ENCODE measurements at regions not wholly inside any gene's neighbourhood (a gene's known extent, or its start where the extent isn't known, plus 50 kb on each side); places are given as distances from the start of the nearest gene placed in this dataset.

DNA sequence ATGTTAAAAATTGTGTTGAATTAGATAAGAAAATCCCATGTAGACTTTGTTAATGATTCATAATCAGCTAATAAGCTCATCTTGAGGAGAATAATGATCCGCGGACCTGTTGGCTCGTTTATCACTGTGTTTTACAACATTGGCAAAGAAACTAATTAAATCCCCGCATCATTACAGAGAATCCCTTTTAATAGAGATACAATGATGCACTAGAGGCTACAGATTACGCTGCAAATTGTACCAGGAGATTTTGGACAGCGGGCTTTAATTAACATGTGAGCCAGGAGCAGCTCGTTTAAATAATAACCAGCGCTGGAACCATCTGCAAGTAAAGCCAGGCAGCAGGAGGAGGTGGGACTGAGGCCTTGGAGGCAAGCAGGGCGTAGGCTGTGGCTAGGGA, 280.3 kb upstream of the POU3F1 start:
- DNase-seq = no peak

DNA sequence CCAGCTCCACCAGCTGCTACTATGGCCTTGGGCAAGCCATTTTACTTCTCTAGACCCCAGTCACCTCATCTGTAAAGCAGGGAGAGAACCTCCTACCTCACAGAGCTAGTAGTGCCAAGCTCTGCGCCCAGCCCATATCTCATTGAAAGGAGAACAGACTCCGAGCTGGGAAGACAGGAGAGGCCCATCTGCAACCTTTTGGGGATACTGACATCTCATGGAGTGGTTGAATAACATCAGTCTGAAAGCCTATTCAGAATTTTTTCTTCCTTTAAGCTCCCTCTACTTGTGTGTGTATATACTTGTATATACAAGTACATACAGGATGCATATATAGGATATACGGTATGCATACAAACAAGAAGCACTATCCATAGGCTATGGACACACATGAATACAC, 279.5 kb upstream of the POU3F1 start:
- no peak for DNase-seq

DNA sequence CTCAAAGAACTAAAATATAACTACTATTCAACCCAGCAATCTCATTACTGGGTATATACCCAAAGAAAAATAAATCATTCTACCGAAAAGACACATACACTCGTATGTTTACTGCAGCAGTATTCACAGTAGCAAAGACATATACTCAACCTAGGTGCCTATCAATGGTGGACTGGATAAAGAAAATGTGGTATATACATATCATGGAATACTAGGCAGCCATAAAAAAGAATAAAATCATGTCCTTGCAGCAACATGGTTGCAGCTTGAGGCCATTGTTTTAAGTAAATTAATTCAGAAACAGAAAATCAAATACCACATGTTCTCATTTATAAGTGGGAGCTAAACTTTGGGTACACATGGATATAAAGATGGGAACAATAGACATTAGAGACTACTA, 266.2 kb upstream of the POU3F1 start:
- DNase-seq = no peak

- no peak for DNase-seq
Measured at GRCh38 chr1:38310079-38310478, 263.5 kb upstream of the POU3F1 start.

- DNase-seq = no peak
Measured at GRCh38 chr1:38308780-38309179, 262.2 kb upstream of the POU3F1 start.

- no peak for DNase-seq
Measured at GRCh38 chr1:38305666-38306065, 259.1 kb upstream of the POU3F1 start.

- no peak for DNase-seq
Measured at GRCh38 chr1:38303843-38304242, 257.2 kb upstream of the POU3F1 start.

GRCh38 chr1:38301040-38301439, 254.4 kb upstream of the POU3F1 start:
- no peak for DNase-seq

DNA sequence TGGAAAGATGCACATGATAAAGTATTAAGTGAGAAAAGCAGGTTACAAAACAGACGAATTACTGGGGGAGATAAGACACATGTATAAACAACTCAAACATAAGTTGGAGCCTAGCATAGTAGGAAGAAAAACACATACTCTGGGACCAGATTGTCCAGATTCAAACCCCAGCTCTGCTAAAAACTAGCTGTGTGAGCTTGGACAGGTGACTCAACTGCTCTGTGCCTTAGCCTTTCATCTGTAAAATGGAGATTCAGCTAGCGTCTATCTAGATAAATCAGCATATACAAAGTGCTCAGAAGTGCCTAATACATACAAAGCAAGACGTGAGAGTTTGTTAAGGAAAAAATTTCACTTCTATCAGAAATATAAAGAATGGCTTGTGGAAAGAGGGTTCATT, 254.0 kb upstream of the POU3F1 start:
- no peak for DNase-seq

- no peak for DNase-seq
Measured at GRCh38 chr1:38297842-38298241, 251.2 kb upstream of the POU3F1 start.

DNA sequence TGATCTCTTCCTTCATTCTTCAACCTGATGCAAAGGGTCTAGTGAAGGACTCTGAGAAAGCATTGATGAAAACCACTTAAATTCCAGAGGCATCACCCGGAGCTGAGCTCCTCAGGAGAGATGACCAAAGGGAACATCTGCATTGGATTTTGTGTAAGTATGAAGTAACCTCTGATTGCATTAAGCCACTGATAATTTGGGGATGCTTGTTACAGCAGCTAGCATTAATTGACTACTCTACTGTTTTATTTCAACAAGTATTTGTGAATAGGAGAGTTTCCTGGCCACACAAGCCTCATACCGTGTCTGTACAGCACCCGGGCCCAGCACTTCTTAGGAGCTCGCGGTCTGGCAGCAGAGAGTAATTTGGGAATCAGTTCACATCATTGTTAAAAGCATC, 250.7 kb upstream of the POU3F1 start:
- no peak for DNase-seq

DNA sequence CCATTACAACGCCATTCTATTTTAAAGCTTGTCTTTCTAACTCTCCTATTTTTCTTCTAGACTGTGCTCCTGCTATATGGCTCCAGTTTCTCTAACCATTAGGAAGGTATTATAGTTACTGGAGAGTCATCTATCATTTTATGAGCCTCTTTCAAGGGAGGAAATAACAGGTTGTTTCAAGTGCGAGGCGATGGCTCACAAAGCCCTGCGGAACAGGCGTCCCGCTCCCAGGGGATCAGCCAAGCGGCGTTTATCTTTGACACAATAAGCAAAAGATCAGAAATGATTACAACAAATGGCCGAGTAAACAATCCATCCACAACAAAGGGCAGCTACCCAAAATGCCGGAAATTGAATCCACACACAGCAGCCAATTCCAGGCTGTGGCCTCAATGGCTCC, 249.5 kb upstream of the POU3F1 start:
- DNase-seq = no peak

- DNase-seq = peak; percentile 5
Measured at GRCh38 chr1:38293567-38293966, 247.0 kb upstream of the POU3F1 start.

DNA sequence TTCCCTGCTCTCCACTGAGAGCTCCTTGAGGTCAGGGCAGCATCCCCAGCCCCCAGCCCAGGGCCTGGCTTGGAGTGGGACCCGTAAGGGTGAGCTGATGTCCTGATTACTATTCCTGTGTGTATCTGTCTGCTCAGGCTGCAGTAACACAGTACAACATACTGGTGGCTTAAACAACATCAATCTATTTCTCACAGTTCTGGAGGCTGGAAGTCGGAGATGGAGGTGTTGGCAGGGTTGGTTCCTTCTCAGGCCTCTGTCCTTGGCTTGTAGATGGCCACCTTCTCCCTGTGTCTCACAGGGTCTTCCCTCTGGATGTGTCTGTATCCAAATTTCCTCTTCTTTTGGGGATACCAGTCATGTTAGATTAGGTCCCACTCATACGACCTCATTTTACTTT, 246.4 kb upstream of the POU3F1 start:
- no peak for DNase-seq

- no peak for DNase-seq
Measured at GRCh38 chr1:38291906-38292521, 245.4 kb upstream of the POU3F1 start.

DNA sequence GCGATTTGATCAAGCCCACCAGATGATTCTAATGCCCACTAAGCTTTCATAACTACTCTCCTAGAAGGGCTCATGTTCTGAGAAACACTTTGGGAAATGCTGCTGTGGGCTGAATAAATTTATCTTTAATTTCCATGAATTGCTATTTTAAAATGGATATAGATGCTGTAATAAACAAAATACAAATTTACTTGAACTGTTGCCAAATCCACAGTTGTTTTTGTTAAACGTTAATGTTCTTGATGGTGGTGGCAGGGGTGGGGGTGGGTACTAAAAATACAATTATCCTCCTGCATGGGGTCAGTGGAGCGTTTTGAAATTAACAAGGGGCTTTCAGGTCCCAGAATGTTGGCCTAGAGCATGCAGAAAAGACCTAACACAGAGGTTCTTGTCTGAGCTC, 244.7 kb upstream of the POU3F1 start:
- DNase-seq = no peak

DNA sequence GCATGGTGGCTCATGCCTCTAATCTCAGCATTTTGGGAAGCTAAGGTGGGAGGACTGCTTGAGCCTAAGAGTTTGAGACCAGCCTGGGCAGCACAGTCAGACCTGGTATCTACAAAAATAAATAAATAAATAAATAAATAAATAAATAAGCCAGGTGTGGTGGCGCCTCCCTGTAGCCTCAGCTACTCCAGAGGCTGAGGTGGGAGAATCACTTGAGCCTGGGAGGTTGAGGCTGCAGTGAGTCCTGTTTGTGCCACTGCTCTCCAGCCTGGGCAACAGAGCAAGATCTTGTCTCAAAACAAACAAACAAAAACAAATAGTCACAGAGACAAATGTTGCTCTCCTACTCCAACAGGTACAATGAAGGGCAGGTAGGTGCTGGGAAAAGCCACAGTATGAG, 242.4 kb upstream of the POU3F1 start:
- DNase-seq = no peak

- no peak for DNase-seq
Measured at GRCh38 chr1:38287547-38287946, 241.0 kb upstream of the POU3F1 start.

- DNase-seq = no peak
Measured at GRCh38 chr1:38287036-38287435, 240.4 kb upstream of the POU3F1 start.

DNA sequence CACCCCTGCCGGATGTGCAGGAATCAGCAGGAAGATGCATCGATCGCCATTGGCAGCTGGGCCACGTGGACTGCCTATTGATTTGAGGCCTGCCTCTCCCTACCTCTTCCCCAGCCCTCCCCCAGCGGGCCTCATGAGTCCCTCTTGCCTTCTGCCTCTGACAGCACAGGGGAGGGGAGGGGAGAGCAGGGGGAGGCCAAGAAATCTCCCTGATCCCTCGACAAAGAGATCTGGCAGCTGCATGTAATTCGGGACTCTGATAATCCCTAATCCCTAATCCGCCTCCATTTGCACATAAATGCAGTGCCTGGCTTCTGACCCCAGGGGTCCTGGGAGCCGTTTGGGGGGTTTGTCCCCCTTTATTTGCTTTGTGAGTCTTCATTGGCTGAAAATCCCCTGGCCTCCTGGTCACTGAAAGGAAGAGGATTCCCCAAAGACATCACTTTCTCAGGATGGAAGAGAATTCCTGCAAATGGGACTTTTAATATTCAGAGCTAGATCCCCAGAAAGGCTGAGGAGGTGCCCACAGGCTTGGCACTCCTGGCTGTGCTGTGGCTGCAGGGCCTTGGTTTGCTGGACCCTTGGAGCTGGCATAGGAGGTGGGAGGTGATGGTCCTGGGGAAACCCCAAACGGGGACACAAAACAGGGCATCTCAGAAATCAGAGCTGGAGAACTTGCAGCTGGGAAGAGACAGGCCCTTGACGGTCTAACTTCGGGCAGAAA, 239.4 kb upstream of the POU3F1 start:
- no peak for DNase-seq

DNA sequence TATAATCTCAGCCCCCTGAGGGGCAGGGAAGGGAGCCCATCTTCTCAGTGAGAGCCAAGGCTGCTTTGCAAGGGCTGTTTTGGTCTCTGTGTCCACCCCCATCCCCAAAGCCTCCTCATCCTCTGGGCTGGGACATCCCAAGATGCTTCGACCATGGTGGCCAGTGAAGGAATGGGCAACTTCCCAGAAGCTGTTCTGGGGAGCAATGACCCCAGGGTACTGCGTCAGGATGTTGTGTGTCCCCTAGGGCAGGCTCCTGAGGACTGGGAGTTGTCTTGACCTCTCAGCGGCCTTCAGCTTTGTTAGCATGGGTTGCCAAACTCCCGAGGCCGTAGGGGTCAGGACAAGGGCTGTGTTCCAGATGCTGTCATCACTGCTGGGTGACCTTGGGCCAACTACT, 238.4 kb upstream of the POU3F1 start:
- no peak for DNase-seq

- DNase-seq = no peak
Measured at GRCh38 chr1:38283696-38284470, 237.3 kb upstream of the POU3F1 start.

- no peak for DNase-seq
Measured at GRCh38 chr1:38279148-38279547, 232.6 kb upstream of the POU3F1 start.

DNA sequence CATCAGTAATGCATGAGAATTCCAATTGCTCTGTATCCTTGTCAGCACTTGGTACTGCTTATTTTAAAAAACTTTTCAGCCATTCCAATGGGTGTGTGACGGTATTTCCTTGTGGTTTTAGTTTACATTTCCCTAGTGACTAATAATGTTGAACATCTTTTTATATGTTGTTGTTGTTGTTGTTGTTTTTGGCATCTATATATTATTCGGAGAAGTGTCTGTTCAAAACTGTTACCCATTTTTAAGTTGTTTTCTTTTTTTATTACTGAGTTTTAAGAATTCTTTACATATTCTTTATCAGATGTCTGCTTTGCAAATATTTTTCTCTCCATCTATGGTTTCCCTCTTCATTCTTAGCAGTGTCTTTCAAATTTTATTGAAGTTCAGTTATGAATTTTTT, 231.1 kb upstream of the POU3F1 start:
- no peak for DNase-seq
